ENCODE measurements at regions not wholly inside any gene's neighbourhood (a gene's known extent, or its start where the extent isn't known, plus 50 kb on each side); places are given as distances from the start of the nearest gene placed in this dataset.

DNA sequence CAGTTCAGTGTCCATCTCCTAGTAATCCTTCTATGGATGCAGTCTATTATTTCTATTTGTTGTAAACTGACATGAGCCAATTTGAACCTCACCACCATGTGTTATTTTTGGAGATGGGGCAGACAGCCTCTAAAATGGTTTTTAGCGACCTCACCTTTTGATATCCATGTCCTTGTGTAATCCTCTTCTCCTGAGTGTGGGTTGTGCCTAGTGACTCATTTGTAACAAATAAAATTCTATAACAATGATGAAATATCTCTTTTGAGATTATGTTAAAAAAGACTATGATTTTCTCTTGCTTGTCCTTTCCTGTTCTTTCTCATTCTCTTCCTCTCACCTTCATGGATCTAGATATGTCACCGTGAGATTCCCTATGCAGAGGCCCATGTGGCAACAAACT lies 554.6 kb upstream of the ANO3 start (continued):
- TF ChIP-seq, protein P1, sequence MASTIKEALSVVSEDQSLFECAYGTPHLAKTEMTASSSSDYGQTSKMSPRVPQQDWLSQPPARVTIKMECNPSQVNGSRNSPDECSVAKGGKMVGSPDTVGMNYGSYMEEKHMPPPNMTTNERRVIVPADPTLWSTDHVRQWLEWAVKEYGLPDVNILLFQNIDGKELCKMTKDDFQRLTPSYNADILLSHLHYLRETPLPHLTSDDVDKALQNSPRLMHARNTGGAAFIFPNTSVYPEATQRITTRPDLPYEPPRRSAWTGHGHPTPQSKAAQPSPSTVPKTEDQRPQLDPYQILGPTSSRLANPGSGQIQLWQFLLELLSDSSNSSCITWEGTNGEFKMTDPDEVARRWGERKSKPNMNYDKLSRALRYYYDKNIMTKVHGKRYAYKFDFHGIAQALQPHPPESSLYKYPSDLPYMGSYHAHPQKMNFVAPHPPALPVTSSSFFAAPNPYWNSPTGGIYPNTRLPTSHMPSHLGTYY (CRISPR knock-in tag; IDR thresholded peaks at IDR 0.05) = no peak
- TF ChIP-seq, protein P2, sequence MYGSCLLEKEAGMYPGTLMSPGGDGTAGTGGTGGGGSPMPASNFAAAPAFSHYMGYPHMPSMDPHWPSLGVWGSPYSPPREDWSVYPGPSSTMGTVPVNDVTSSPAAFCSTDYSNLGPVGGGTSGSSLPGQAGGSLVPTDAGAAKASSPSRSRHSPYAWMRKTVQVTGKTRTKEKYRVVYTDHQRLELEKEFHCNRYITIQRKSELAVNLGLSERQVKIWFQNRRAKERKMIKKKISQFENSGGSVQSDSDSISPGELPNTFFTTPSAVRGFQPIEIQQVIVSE (CRISPR knock-in tag; IDR thresholded peaks at IDR 0.05; ENCODE audit: borderline replicate concordance) = no peak

DNA sequence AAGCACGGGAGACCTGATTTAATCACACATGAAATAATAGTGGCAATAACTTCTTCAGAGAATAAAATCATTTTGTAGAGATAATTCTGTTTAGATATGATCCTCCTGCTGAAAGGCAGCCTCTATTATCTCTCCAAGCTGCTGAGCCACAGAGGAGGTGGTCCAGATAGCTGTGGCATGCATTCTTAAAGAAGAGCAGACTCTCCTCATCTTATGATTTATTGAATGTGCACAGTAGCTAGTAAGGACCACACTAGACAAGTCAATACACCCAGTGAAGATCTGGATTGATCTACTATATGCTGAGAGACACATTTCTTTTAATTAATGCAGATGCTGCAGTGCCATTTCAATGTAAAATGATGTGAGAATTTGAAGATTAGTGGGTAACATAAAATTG lies 552.9 kb upstream of the ANO3 start:
- Mint-ChIP-seq H3K36me3 (no peaks in the 10 kb centered on the region), H3K27me3 (ENCODE audit: low read depth) (no peaks in the 10 kb centered on the region), H3K4me1 (peaks cover 16% of the 10 kb centered on the region), H3K4me3 (no peak overlapping the region), H3K9me3 (peaks cover 7% of the 10 kb centered on the region), H3K27ac (no peak overlapping the region)
- CTCF ChIA-PET = no interaction called here
- DNase-seq (ENCODE audit: low spot score) = no peak
- ATAC-seq = no peak
- TF ChIP-seq, protein P3, sequence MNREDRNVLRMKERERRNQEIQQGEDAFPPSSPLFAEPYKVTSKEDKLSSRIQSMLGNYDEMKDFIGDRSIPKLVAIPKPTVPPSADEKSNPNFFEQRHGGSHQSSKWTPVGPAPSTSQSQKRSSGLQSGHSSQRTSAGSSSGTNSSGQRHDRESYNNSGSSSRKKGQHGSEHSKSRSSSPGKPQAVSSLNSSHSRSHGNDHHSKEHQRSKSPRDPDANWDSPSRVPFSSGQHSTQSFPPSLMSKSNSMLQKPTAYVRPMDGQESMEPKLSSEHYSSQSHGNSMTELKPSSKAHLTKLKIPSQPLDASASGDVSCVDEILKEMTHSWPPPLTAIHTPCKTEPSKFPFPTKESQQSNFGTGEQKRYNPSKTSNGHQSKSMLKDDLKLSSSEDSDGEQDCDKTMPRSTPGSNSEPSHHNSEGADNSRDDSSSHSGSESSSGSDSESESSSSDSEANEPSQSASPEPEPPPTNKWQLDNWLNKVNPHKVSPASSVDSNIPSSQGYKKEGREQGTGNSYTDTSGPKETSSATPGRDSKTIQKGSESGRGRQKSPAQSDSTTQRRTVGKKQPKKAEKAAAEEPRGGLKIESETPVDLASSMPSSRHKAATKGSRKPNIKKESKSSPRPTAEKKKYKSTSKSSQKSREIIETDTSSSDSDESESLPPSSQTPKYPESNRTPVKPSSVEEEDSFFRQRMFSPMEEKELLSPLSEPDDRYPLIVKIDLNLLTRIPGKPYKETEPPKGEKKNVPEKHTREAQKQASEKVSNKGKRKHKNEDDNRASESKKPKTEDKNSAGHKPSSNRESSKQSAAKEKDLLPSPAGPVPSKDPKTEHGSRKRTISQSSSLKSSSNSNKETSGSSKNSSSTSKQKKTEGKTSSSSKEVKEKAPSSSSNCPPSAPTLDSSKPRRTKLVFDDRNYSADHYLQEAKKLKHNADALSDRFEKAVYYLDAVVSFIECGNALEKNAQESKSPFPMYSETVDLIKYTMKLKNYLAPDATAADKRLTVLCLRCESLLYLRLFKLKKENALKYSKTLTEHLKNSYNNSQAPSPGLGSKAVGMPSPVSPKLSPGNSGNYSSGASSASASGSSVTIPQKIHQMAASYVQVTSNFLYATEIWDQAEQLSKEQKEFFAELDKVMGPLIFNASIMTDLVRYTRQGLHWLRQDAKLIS (CRISPR knock-in tag; IDR thresholded peaks at IDR 0.05; ENCODE audit: borderline replicate concordance) = no peak
- TF ChIP-seq, protein P4, sequence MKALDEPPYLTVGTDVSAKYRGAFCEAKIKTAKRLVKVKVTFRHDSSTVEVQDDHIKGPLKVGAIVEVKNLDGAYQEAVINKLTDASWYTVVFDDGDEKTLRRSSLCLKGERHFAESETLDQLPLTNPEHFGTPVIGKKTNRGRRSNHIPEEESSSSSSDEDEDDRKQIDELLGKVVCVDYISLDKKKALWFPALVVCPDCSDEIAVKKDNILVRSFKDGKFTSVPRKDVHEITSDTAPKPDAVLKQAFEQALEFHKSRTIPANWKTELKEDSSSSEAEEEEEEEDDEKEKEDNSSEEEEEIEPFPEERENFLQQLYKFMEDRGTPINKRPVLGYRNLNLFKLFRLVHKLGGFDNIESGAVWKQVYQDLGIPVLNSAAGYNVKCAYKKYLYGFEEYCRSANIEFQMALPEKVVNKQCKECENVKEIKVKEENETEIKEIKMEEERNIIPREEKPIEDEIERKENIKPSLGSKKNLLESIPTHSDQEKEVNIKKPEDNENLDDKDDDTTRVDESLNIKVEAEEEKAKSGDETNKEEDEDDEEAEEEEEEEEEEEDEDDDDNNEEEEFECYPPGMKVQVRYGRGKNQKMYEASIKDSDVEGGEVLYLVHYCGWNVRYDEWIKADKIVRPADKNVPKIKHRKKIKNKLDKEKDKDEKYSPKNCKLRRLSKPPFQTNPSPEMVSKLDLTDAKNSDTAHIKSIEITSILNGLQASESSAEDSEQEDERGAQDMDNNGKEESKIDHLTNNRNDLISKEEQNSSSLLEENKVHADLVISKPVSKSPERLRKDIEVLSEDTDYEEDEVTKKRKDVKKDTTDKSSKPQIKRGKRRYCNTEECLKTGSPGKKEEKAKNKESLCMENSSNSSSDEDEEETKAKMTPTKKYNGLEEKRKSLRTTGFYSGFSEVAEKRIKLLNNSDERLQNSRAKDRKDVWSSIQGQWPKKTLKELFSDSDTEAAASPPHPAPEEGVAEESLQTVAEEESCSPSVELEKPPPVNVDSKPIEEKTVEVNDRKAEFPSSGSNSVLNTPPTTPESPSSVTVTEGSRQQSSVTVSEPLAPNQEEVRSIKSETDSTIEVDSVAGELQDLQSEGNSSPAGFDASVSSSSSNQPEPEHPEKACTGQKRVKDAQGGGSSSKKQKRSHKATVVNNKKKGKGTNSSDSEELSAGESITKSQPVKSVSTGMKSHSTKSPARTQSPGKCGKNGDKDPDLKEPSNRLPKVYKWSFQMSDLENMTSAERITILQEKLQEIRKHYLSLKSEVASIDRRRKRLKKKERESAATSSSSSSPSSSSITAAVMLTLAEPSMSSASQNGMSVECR (CRISPR knock-in tag; IDR thresholded peaks at IDR 0.05; ENCODE audit: borderline replicate concordance) = no peak
- TF ChIP-seq ETV6 (CRISPR knock-in tag; IDR thresholded peaks at IDR 0.05) = no peak
- TF ChIP-seq ZNF423 (CRISPR knock-in tag; IDR thresholded peaks at IDR 0.05) = no peak
- TF ChIP-seq RORB (CRISPR knock-in tag; IDR thresholded peaks at IDR 0.05) = no peak
- no peak for TF ChIP-seq FOXJ3 (CRISPR knock-in tag; IDR thresholded peaks at IDR 0.05; ENCODE audit: borderline replicate concordance)
- TF ChIP-seq, protein P5, sequence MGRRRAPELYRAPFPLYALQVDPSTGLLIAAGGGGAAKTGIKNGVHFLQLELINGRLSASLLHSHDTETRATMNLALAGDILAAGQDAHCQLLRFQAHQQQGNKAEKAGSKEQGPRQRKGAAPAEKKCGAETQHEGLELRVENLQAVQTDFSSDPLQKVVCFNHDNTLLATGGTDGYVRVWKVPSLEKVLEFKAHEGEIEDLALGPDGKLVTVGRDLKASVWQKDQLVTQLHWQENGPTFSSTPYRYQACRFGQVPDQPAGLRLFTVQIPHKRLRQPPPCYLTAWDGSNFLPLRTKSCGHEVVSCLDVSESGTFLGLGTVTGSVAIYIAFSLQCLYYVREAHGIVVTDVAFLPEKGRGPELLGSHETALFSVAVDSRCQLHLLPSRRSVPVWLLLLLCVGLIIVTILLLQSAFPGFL (CRISPR knock-in tag; IDR thresholded peaks at IDR 0.05; ENCODE audit: borderline replicate concordance) = no peak
- no peak for TF ChIP-seq GABPB1 (CRISPR knock-in tag; IDR thresholded peaks at IDR 0.05)
- TF ChIP-seq, protein P6, sequence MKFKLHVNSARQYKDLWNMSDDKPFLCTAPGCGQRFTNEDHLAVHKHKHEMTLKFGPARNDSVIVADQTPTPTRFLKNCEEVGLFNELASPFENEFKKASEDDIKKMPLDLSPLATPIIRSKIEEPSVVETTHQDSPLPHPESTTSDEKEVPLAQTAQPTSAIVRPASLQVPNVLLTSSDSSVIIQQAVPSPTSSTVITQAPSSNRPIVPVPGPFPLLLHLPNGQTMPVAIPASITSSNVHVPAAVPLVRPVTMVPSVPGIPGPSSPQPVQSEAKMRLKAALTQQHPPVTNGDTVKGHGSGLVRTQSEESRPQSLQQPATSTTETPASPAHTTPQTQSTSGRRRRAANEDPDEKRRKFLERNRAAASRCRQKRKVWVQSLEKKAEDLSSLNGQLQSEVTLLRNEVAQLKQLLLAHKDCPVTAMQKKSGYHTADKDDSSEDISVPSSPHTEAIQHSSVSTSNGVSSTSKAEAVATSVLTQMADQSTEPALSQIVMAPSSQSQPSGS (CRISPR knock-in tag; IDR thresholded peaks at IDR 0.05; ENCODE audit: borderline replicate concordance, low read depth) = no peak
- no peak for TF ChIP-seq TEAD4 (CRISPR knock-in tag; IDR thresholded peaks at IDR 0.05)
- TF ChIP-seq, protein P7, sequence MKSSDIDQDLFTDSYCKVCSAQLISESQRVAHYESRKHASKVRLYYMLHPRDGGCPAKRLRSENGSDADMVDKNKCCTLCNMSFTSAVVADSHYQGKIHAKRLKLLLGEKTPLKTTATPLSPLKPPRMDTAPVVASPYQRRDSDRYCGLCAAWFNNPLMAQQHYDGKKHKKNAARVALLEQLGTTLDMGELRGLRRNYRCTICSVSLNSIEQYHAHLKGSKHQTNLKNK (CRISPR knock-in tag; IDR thresholded peaks at IDR 0.05) = no peak
- TF ChIP-seq ZNF396 (CRISPR knock-in tag; IDR thresholded peaks at IDR 0.05; ENCODE audit: borderline replicate concordance) = no peak
- no peak for TF ChIP-seq ZNF317 (CRISPR knock-in tag; IDR thresholded peaks at IDR 0.05; ENCODE audit: borderline replicate concordance, low read depth)
- POLR2A ChIA-PET = no interaction called here
